ENCODE measurements at regions not wholly inside any gene's neighbourhood (a gene's known extent, or its start where the extent isn't known, plus 50 kb on each side); places are given as distances from the start of the nearest gene placed in this dataset.

DNA sequence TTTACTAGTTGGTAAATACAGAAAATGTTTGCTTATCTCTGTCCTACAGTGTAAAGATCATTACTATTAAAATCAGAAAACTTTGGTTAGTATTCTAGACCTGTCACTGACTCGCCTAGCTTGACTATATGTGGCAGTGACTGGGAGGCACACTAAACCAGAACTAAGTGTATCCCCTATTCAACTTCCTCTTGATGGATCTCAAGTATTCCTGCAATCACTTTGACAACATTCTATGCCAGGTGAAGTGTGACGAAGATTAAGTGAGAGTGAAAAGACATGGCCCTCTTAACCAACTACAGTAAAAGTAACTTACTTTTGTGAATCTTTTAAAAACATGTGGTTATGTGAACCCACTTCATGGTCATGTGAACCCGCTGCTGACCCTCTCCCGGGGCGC lies 223.0 kb upstream of the ADAMTS5 start:
- no peak for TF ChIP-seq CTCF (IDR thresholded peaks at IDR 0.05; ENCODE audit: insufficient read depth, low read length, poor library complexity, severe bottlenecking)
- no peak for TF ChIP-seq EZH2phosphoT487 (conservative IDR thresholded peaks at IDR 0.05; ENCODE audit: low read length)
